CD4-positive, alpha-beta T cell treated with Interleukin-1 beta for 1 hour (primary cell): ENCODE measurements at regions not wholly inside any gene's neighbourhood (a gene's known extent, or its start where the extent isn't known, plus 50 kb on each side); places are given as distances from the start of the nearest gene placed in this dataset.
"Not testable (repeated sequence)": the region's sequence is repeated elsewhere in the genome, so short reads cannot be mapped to it uniquely, and the experiment has no call there.

Experiments used
- DNase-seq, 2 donors: peaks; one replicate each; pipeline ENCODE4 v3.0.0-alpha.2; 2020 to 2022

- DNase-seq: no peak
These were observed 949.6 kb upstream of the GOT2 start for GRCh38 chr16:59683709-59684108.

DNA sequence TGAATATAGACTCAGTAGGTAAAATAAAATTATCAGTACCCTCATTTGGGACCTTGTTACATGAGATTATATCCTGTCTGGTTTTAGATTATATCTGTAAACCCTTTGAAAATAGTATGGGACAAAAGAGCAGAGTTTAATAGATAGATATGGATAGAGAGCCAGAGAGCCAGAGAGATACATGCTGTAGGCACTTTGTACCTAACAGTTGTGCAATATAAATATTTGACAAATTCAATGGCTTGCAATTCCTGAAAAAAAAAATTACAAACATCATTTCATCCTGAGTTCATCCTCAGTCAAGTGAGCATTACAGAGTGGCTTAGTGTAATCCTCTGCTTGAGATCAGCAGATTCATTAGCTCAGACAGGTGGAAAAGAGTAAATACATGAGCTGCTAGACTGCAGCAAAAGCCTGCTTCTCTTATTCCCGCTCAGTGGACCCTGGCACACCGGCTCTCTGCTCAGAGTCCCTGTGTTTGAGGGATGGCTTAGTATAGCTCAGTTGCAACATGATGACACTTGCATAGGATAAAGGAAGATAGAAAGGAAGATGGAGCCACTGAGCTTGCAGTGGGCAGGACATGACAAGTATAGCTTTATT, 931.6 kb upstream of the GOT2 start:
- DNase-seq: no peak

DNA sequence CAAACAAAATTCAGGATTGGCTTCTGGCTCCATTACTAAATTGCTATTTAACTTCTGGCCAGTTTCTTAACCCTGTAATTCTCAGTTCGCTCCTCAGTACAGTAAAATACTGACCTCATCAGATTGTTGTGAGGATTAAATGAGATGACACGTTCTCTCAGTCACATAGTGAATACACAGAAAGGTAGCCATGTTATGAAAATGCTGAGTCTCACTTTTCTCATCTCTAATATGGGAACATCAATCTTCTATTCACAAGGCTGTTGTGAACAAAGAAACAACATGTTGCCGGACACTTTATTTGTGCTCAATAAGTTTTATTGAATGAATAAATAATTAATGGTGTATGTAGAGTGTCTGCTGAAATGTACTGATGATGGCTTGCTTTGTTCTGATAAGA, 924.5 kb upstream of the GOT2 start:
- no peak for DNase-seq

- DNase-seq: no peak
These were observed 920.9 kb upstream of the GOT2 start for GRCh38 chr16:59655031-59655430.

GRCh38 chr16:59654455-59654854, 920.3 kb upstream of the GOT2 start:
- no peak for DNase-seq

DNA sequence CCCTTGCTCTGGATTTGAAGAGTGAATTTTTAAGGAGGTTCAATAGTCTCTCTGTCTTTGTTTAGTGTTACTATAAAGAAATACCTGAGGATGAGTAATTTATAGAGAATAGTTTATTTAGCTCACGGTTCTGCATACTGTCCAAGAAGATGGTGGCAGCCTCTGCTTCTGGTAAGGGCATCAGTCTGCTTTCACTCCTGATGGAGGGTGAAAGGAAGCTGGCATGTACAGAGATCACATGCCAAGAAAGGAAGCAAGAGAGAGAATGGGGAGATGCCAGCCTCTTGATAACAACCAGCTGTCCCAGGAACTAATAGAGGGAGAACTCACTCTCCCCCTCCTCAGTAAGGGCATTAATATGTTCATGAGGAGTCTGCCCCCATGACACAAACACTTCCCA, 917.5 kb upstream of the GOT2 start:
- no peak for DNase-seq

GRCh38 chr16:59645194-59645593, 911.1 kb upstream of the GOT2 start:
- DNase-seq: no peak

DNA sequence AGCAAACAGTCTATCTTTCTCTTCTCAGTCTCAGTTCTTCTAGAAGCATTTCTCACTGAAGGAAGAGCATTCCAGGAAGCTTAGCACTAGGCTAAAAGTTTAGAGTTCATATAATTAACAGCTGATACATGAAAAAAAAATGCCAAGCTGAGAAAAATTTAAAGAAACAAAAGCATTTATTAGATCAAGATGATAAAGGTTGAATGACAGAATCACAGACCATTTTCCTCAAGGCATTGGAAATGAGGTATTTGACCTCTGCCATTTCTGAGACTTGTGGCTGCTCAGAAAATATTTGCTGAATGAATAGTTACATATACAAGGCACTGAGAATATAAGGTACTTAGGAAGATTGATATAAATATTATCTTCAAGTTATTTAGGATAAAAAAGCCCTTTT, 901.6 kb upstream of the GOT2 start:
- DNase-seq: no peak

DNA sequence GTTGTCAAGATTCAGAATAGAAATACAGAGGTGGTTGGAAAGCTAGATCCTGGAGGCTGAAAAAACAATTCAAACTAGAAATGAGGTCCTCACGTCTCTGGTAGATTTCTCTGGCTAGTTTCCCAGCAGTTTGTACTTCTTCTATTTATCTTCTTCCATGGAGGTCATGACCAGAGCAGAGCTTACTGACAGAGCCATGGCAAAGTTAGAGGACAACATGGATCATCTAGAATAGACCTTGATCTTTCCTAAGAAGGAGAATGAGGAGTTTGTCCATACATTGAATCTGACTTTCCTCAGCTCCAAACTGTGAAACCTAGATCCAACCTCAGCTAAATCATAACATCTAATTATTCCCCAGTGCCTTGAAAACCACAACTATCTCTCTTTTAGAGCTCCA, 900.8 kb upstream of the GOT2 start:
- no peak for DNase-seq

- DNase-seq: no peak
These were observed 900.0 kb upstream of the GOT2 start for GRCh38 chr16:59634004-59634579.

GRCh38 chr16:59632276-59632855, 898.2 kb upstream of the GOT2 start:
- DNase-seq: no peak

DNA sequence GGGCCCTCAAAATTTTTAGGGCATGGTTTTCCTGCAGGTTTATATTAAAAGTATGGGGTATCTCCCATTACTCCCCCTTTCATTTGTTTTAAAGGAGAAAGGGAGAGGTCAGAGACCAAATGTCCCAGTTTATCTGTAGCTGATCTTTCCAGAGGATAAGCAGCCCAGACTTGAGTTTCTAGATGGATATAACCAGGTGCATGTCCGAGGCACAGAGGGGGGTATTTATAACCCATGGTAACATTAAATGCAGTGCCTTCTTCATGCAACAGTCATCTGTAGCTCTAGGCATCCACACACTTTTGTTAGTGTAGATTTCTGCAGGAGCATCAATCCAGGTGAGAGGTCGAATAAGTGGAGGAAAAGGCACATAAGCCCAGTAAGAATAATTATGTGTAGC, 890.3 kb upstream of the GOT2 start:
- not testable (repeated sequence) for DNase-seq

DNA sequence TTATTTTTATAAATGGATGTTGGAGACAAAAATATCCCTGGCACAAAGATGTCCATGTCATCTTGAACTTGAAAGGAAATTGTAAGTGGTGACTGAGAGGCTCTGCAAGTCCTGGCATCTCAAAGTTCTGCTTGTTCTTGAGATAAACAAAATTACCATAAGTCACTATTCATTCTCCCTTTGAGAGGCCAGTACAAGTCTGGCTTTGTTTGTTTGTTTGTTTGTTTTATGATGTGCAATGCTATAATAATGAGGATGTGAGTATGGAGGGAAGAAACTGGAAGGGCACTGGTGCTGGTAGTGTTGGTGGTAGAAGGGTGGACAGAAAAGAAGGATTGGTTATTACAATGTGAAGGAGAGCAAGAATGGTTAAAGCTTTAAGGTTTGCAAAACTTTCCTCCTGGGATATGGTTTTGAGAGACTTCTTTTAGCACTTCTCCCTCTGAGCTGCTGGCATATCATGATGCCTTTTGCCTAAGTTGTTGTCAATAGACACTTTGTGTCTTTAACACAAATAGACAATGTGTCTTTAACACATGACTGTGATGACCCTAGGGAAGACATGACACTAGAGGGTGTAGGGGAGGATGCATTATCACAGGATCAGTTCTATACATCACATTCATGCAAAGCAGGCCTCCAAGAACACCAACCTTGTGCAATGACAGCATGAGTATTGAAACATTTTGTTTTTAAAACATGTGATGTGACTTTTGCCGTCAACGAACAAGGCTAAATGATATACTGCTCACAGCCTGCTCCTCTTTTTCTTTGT, 880.5 kb upstream of the GOT2 start:
- no peak for DNase-seq

DNA sequence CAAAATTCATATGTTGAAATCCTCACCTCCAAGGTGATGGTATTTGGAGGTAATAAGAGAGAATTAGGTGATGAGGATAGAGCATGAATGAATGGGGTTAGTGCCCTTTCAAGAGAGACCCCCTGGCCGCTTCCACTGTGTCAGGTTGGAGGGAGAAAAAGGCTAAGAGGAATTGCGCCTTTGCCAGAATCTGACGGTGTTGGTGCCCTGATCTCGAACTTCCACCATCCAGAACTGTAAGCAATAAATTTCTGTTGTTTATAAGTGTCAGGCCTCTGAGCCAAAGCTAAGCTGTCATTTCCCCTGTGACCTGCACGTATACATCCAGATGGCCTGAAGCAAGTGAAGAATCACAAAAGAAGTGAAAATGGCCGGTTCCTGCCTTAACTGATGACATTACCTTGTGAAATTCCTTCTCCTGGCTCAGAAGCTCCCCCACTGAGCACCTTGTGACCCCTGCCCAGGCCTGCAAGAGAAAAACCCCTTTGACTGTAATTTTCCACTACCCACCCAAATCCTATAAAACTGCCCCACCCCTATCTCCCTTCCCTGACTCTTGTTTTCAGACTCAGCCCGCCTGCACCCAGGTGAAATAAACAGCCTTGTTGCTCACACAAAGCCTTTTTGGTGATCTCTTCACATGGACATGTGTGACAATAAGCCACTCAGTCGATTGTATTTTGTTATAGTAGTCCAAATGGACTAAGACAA, 878.9 kb upstream of the GOT2 start:
- DNase-seq: not testable (repeated sequence)

GRCh38 chr16:59612094-59612493, 878.0 kb upstream of the GOT2 start:
- no peak for DNase-seq

GRCh38 chr16:59611556-59611955, 877.4 kb upstream of the GOT2 start:
- no peak for DNase-seq

GRCh38 chr16:59605706-59606105, 871.6 kb upstream of the GOT2 start:
- no peak for DNase-seq

DNA sequence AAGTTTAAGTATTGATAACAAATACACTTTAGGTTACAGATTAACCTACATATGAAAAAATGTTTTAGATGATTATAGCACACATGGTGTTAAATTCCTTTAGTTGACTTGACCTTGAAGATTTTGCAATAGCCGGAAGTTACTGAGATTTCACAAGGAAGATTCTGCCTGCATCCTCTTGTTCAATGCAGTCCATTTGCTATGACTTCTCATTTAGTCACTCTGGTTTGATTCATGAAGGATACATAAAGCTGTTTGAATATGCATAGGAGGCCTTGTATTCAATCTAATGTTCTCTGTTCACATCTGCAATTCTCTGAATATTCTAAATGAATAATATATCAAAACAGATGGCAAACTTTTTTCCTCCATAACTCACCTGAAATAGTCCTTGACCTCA, 870.2 kb upstream of the GOT2 start:
- DNase-seq: no peak

DNA sequence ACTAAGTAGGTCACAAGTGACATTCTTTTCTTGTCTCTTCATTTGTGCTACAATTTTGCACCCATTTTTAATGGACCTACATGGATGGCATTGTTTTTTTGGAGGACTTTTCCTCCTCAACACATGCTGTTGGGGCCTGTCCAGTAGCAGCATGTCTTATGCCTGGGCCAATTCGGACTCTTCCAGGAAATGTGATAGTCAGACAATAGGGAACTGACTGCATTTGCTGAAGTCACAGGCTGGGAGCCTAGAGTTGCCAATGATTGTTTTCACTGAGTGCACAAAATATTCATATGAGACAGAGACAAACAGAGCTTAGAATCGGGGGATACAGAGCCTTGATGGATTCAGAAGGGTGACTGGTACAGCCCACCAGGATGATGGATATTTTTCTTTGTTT, 867.3 kb upstream of the GOT2 start:
- no peak for DNase-seq

DNA sequence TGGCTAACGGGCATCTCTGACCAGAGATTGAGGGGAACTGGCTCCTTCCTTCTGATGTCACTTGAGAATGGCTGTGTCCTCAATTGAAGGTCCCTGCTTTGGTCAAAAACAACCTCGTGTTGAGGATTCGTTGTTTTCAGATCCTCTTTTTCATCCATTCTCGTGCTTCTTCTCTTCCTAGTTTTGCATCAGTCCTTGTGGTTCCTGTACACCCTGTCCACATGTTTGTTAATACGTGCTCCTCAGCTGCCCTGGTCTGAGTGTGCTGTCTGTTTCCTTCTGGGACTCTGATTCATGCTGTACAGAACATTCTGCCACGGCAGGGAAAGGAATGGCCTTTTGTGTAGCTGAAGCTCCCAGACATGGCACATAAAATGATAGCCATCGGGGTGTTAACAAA, 863.2 kb upstream of the GOT2 start:
- no peak for DNase-seq

DNA sequence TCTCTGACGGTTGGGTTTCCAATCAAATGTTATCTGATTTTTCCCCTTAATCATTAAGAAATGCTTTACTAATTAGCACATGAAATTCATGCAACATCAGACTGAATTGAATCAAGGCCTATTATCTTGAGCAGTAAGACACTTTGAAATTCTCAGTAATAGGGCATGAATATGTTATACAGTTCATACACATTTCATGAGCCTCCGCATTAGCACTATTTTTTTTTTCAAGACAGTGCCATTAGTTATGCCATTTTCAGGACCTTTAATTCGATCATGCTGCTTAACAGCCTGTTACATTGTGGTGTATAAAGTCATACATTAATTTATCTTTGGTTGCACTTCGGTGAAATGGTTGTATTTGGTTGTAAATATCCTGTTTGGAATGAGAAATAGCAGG, 862.6 kb upstream of the GOT2 start:
- no peak for DNase-seq

DNA sequence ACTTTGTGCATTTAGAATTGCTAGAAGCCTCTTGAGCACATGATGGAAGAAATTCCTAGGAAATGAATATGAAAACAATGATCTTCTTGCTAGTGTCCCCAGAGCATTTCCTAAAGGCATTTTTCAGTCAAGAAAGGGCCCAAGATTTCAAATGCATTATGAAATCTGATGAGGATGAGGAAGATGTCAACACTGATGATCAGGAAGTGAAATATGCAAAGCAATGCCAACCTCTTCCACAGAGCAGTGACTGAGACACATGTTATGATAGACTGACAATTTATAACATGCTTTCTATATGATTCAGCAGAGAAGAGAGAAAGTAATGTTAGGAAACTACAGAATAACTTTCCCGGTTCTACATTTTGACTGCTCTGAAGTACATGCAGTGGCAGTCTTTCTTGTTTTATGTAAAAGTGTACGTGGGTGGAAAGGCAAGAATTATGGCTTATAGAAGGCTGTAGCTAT, 859.1 kb upstream of the GOT2 start:
- no peak for DNase-seq

- DNase-seq: no peak
These were observed 857.4 kb upstream of the GOT2 start for GRCh38 chr16:59591480-59591879.
